GM12892 (cell line): ENCODE measurements at regions not wholly inside any gene's neighbourhood (a gene's known extent, or its start where the extent isn't known, plus 50 kb on each side); places are given as distances from the start of the nearest gene placed in this dataset.

ENCODE experiments used
- POLR2A ChIP-seq: IDR thresholded peaks from 2 replicates; pipeline ENCODE4 v1.6.1; 2011; ENCODE audit warnings: low read depth, low read length, control low read depth
- POLR2AphosphoS5 ChIP-seq: IDR thresholded peaks from 2 replicates; pipeline ENCODE4 v1.6.1; 2011; ENCODE audit warnings: low read depth, low read length, control low read depth
- TAF1 ChIP-seq: IDR thresholded peaks from 2 replicates; pipeline ENCODE4 v1.6.1; 2011; ENCODE audit warnings: low read depth, mild to moderate bottlenecking, control low read depth, low read length, borderline replicate concordance

- TF ChIP-seq POLR2A (no peak), POLR2AphosphoS5 (no peak), TAF1 (no peak)
Measured at GRCh38 chr3:78337801-78338211, 1297.9 kb downstream of the ROBO2 start.
